B cell (primary cell): ENCODE measurements at regions not wholly inside any gene's neighbourhood (a gene's known extent, or its start where the extent isn't known, plus 50 kb on each side); places are given as distances from the start of the nearest gene placed in this dataset.

Experiments
- ATAC-seq: fragments of 200-7000 bp; cut with Tn5 transposase; one replicate; pipeline ENCODE4 v1.10.0; 2021; ENCODE audit warnings: low read depth, mild to moderate bottlenecking, moderate number of reproducible peaks, moderate library complexity
- CTCF ChIA-PET: fragments of 350-600 bp; sonication (Branson Sonifier 250); formaldehyde crosslinking; loops from one replicate; lab custom pipeline; 2021; ENCODE audit warnings: antibody characterized with exemption, inconsistent platforms; lab: Charles Lee
- POLR2A ChIA-PET: fragments of 350-600 bp; sonication (Branson Sonifier 250); formaldehyde crosslinking; loops from one replicate; lab custom pipeline; 2021; ENCODE audit warnings: antibody characterized with exemption; lab: Charles Lee
- DNase-seq: peaks from one replicate; pipeline ENCODE4 v3.0.0; 2013
- H2AFZ ChIP-seq: 2 replicates; pipeline ENCODE4 v1.6.1; 2012; ENCODE audit warnings: mild to moderate bottlenecking, low read depth, low read length; ENCODE audit not compliant: insufficient read depth, poor library complexity, severe bottlenecking
- H3K27ac ChIP-seq, 2 donors: 1 replicate in 1 of 2; 2 replicates in 1 of 2; pipeline ENCODE4 v1.5.1; 2012 to 2013; ENCODE audit warnings: low read length in 2 of 2, mild to moderate bottlenecking in 2 of 2, moderate library complexity in 1 of 2
- H3K27me3 ChIP-seq, 4 experiments: fragments of 200-600 bp in 1 of 4; sonication (generic) in 1 of 4; replicated peaks in 1 of 4; 1 replicate in 2 of 4; 2 replicates in 2 of 4; pipeline versions ENCODE4 v1.6.1 to v1.7.0; 2013 to 2016; ENCODE audit warnings: low read length in 3 of 4, mild to moderate bottlenecking in 2 of 4, mixed read lengths in 1 of 4, moderate library complexity in 1 of 4; ENCODE audit not compliant: insufficient read depth in 4 of 4, control insufficient read depth in 3 of 4; ENCODE audit errors: control extremely low read depth in 1 of 4
- H3K36me3 ChIP-seq, 2 experiments: replicated peaks in 1 of 2; 1 replicate in 1 of 2; 2 replicates in 1 of 2; pipeline versions ENCODE4 v1.6.1 to v1.7.1; 2013; ENCODE audit warnings: low read length in 1 of 2; ENCODE audit not compliant: insufficient read depth in 2 of 2, control insufficient read depth in 1 of 2; ENCODE audit errors: control extremely low read depth in 1 of 2, extremely low read depth in 1 of 2
- H3K4me1 ChIP-seq, 2 donors: fragments of 200-600 bp in 1 of 2; sonication (generic) in 1 of 2; 1 replicate in 1 of 2; 2 replicates in 1 of 2; pipeline versions ENCODE4 v1.5.1 to v1.6.1; 2013 to 2017; ENCODE audit warnings: low read length in 2 of 2; ENCODE audit not compliant: control insufficient read depth in 2 of 2, insufficient read depth in 2 of 2
- H3K4me2 ChIP-seq: replicated peaks from 2 replicates; pipeline ENCODE3; 2012; ENCODE audit warnings: mild to moderate bottlenecking, low read depth, low read length; ENCODE audit not compliant: poor library complexity, severe bottlenecking
- H3K4me3 ChIP-seq, 5 experiments: fragments of 200-600 bp in 1 of 5; sonication (generic) in 1 of 5; 1 replicate in 3 of 5; 2 replicates in 2 of 5; pipeline versions ENCODE4 v1.5.1 to v1.7.0; 2011 to 2016; ENCODE audit warnings: low read length in 4 of 5, mild to moderate bottlenecking in 4 of 5, low read depth in 2 of 5, control low read depth in 1 of 5, moderate library complexity in 1 of 5; ENCODE audit not compliant: insufficient read depth in 1 of 5; ENCODE audit errors: control extremely low read depth in 1 of 5, extremely low read depth in 1 of 5
- H3K79me2 ChIP-seq: fragments of 200-600 bp; sonication (generic); one replicate; pipeline ENCODE4 v1.6.0; 2016; ENCODE audit warnings: low read length; ENCODE audit not compliant: control insufficient read depth, insufficient read depth
- H3K9ac ChIP-seq: fragments of 200-600 bp; sonication (generic); 2 replicates; pipeline ENCODE4 v1.6.1; 2017; ENCODE audit warnings: mild to moderate bottlenecking, low read length, moderate library complexity
- H3K9me3 ChIP-seq, 3 donors: one replicate each; pipeline versions ENCODE4 v1.6.1 to v1.7.1; 2013; ENCODE audit warnings: low read length in 2 of 3; ENCODE audit not compliant: control insufficient read depth in 2 of 3, insufficient read depth in 1 of 3; ENCODE audit errors: control extremely low read depth in 1 of 3
- H4K20me1 ChIP-seq: 2 replicates; pipeline ENCODE4 v1.6.0; 2012; ENCODE audit warnings: mild to moderate bottlenecking, low read length; ENCODE audit not compliant: insufficient read depth, control insufficient read depth, poor library complexity, severe bottlenecking
- H3K27ac Mint-ChIP-seq: one replicate; pipeline ENCODE4 v1.8.0; 2021; ENCODE audit warnings: mixed read lengths
- H3K27me3 Mint-ChIP-seq: one replicate; pipeline ENCODE4 v1.8.0; 2021; ENCODE audit warnings: mixed read lengths
- H3K4me1 Mint-ChIP-seq: one replicate; pipeline ENCODE4 v1.8.0; 2021; ENCODE audit warnings: mixed read lengths
- H3K4me3 Mint-ChIP-seq: one replicate; pipeline ENCODE4 v1.8.0; 2021; ENCODE audit warnings: mixed read lengths
- H3K9me3 Mint-ChIP-seq: one replicate; pipeline ENCODE4 v1.8.0; 2022; ENCODE audit warnings: mixed read lengths; ENCODE audit not compliant: insufficient read depth
- CTCF ChIP-seq: fragments of 200-600 bp; IDR thresholded peaks from one replicate; pipeline ENCODE4 v1.8.0; 2022; ENCODE audit warnings: antibody characterized with exemption, mild to moderate bottlenecking
- EZH2 ChIP-seq: IDR thresholded peaks from 2 replicates; pipeline ENCODE4 v1.6.1; 2012; ENCODE audit warnings: borderline replicate concordance, low read depth, mild to moderate bottlenecking, moderate library complexity, low read length; ENCODE audit not compliant: insufficient read depth, poor library complexity, severe bottlenecking
- WGBS: methylation state at CpG from one replicate; pipeline ENCODE4 v1.1.5; 2013; ENCODE audit warnings: missing lambda C conversion rate; ENCODE audit not compliant: insufficient coverage; 5-methylcytosine and 5-hydroxymethylcytosine counted together
- intact Hi-C: fragments of 100-400 bp; cut with micrococcal nuclease; formaldehyde crosslinking; loops from one replicate; pipeline ENCODE4 v1.10.0; 2022

GRCh38 chr2:219914577-219914976 lies 287.1 kb downstream of the SLC4A3 start:
- intact Hi-C loops: no loop called here
- H3K27ac ChIP-seq: no peak overlapping the region
- POLR2A ChIA-PET: no interaction called here
- no peak overlapping the region for H3K9ac ChIP-seq
- ATAC-seq (no peak), DNase-seq (no peak)
- no peaks in the 10 kb centered on the region for H4K20me1 ChIP-seq
- no peaks in the 10 kb centered on the region for H3K79me2 ChIP-seq
- Mint-ChIP-seq H3K4me3 (no peak overlapping the region), H3K27me3 (no peaks in the 10 kb centered on the region), H3K9me3 (no peaks in the 10 kb centered on the region), H3K4me1 (no peaks in the 10 kb centered on the region), H3K27ac (no peak overlapping the region)
- H3K9me3 ChIP-seq: peaks cover 0 to 7% (median 0%) of the 10 kb centered on the region in 3 donors
- no peak overlapping the region for H2AFZ ChIP-seq
- no peaks in the 10 kb centered on the region for H3K27me3 ChIP-seq
- no peaks in the 10 kb centered on the region for H3K4me1 ChIP-seq
- WGBS: 96% methylated on average over 5 of the region's 5 CpGs
- no peak overlapping the region for H3K4me3 ChIP-seq
- no peak overlapping the region for H3K4me2 ChIP-seq
- CTCF ChIA-PET: no interaction called here
- no peak for TF ChIP-seq CTCF
- TF ChIP-seq EZH2: no peak
- H3K36me3 ChIP-seq: no peaks in the 10 kb centered on the region

- WGBS: 96% methylated on average over 4 of the region's 6 CpGs
- Histone ChIP-seq H3K36me3 (no peaks in the 10 kb centered on the region), H3K9ac (no peak overlapping the region), H3K4me1 (no peaks in the 10 kb centered on the region), H3K79me2 (no peaks in the 10 kb centered on the region), H3K4me2 (no peak overlapping the region), H3K9me3 (peaks cover 0 to 3% (median 0%) of the 10 kb centered on the region in 3 donors), H2AFZ (no peak overlapping the region), H3K27ac (no peak overlapping the region), H3K27me3 (no peaks in the 10 kb centered on the region), H4K20me1 (no peaks in the 10 kb centered on the region), H3K4me3 (no peak overlapping the region)
- DNase-seq: no peak
- CTCF ChIA-PET: no interaction called here
- ATAC-seq: no peak
- intact Hi-C loops: no loop called here
- H3K4me3 Mint-ChIP-seq: no peak overlapping the region
- POLR2A ChIA-PET: no interaction called here
- H3K9me3 Mint-ChIP-seq: no peaks in the 10 kb centered on the region
- H3K4me1 Mint-ChIP-seq: no peaks in the 10 kb centered on the region
- H3K27me3 Mint-ChIP-seq: no peaks in the 10 kb centered on the region
- H3K27ac Mint-ChIP-seq: no peak overlapping the region
- no peak for TF ChIP-seq EZH2
- no peak for TF ChIP-seq CTCF
Observed at GRCh38 chr2:219916281-219916680, 288.9 kb downstream of the SLC4A3 start.
